Calu3 (cell line): ENCODE measurements at regions not wholly inside any gene's neighbourhood (a gene's known extent, or its start where the extent isn't known, plus 50 kb on each side); places are given as distances from the start of the nearest gene placed in this dataset.
"Not testable (repeated sequence)": the region's sequence is repeated elsewhere in the genome, so short reads cannot be mapped to it uniquely, and the experiment has no call there.

Experiments used
- BruUV-seq: library from RNA; stranded (reverse); fragments of 400-500 nt; replicated peaks from 2 replicates; lab custom pipeline; 2021; lab: Mats Ljungman, UMichigan
- CTCF ChIA-PET: fragments of 300-600 bp; sonication (Branson Sonifier 250); formaldehyde crosslinking; loops from one replicate; lab custom pipeline; 2022; ENCODE audit warnings: antibody characterized with exemption; lab: Charles Lee
- DNase-seq: peaks from one replicate; pipeline ENCODE4 v3.0.0; 2022
- H3K27ac Mint-ChIP-seq: one replicate; pipeline ENCODE4 v1.8.0; 2022; ENCODE audit warnings: mixed read lengths; ENCODE audit not compliant: unreplicated experiment
- H3K27me3 Mint-ChIP-seq: one replicate; pipeline ENCODE4 v1.8.0; 2022; ENCODE audit warnings: mixed read lengths; ENCODE audit not compliant: unreplicated experiment
- H3K36me3 Mint-ChIP-seq: one replicate; pipeline ENCODE4 v1.8.0; 2022; ENCODE audit warnings: mild to moderate bottlenecking, moderate library complexity, mixed read lengths; ENCODE audit not compliant: insufficient read depth, unreplicated experiment
- H3K4me1 Mint-ChIP-seq: one replicate; pipeline ENCODE4 v1.8.0; 2022; ENCODE audit warnings: mild to moderate bottlenecking, low read depth, mixed read lengths; ENCODE audit not compliant: unreplicated experiment
- H3K4me3 Mint-ChIP-seq: one replicate; pipeline ENCODE4 v1.8.0; 2022; ENCODE audit warnings: mild to moderate bottlenecking, low read depth, moderate library complexity, mixed read lengths; ENCODE audit not compliant: unreplicated experiment
- H3K9me3 Mint-ChIP-seq: one replicate; pipeline ENCODE4 v1.8.0; 2022; ENCODE audit warnings: low read depth, mixed read lengths; ENCODE audit not compliant: unreplicated experiment
- intact Hi-C: fragments of 100-400 bp; cut with micrococcal nuclease; formaldehyde crosslinking; loops from one replicate; pipeline ENCODE4 v1.10.0; 2022; ENCODE audit not compliant: unreplicated experiment
- TF ChIP-seq, protein P1 (sequence below): fragments of 200-600 bp; IDR thresholded peaks from one replicate; pipeline ENCODE4 v1.8.0; 2022; ENCODE audit warnings: antibody characterized with exemption; ENCODE audit not compliant: unreplicated experiment

DNA sequence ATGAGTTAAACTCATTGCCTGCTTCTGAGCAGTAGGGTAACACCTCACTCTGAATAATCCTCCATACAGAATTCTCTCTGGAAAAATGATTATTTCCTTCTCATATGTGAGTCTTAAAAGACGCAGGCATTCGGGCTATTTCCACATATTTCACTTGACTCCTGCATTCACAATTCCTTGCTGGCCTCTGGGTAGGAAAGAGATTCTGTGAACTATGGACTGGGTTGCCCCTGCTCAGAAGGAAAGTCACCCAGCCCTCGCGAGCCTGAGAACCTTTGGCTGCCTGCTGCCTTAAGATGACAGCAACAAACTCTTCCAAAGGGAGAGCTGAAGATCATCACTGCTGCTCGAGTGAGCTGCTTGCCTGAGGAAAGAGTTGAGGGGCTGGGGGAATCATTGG, 216.8 kb downstream of the BAMBI start:
- Mint-ChIP-seq H3K4me1 (peaks cover 17% of the 10 kb centered on the region), H3K36me3 (no peaks in the 10 kb centered on the region), H3K27me3 (no peaks in the 10 kb centered on the region), H3K4me3 (no peak overlapping the region), H3K27ac (no peak overlapping the region), H3K9me3 (no peaks in the 10 kb centered on the region)
- BruUV-seq, result no TSS peak
- intact Hi-C loops, result no loop called here
- DNase-seq, result no peak
- CTCF ChIA-PET, result no interaction called here
- TF ChIP-seq, protein P1, sequence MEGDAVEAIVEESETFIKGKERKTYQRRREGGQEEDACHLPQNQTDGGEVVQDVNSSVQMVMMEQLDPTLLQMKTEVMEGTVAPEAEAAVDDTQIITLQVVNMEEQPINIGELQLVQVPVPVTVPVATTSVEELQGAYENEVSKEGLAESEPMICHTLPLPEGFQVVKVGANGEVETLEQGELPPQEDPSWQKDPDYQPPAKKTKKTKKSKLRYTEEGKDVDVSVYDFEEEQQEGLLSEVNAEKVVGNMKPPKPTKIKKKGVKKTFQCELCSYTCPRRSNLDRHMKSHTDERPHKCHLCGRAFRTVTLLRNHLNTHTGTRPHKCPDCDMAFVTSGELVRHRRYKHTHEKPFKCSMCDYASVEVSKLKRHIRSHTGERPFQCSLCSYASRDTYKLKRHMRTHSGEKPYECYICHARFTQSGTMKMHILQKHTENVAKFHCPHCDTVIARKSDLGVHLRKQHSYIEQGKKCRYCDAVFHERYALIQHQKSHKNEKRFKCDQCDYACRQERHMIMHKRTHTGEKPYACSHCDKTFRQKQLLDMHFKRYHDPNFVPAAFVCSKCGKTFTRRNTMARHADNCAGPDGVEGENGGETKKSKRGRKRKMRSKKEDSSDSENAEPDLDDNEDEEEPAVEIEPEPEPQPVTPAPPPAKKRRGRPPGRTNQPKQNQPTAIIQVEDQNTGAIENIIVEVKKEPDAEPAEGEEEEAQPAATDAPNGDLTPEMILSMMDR, result no peak

DNA sequence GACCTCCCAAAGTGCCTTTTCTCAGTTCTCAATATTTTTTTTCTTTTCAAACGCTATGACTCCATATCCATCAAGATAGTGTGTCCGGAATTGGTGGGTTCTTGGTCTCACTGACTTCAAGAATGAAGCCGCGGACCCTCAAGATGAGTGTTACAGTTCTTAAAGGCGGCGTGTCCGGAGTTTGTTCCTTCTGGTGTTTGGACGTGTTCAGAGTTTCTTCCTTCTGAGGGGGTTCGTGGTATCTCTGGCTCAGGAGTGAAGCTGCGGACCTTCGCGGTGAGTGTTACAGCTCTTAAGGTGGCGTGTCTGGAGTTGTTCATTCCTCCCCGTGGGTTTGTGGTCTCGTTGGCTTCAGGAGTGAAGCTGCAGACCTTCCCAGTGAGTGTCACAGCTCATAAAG, 218.3 kb downstream of the BAMBI start:
- CTCF ChIA-PET, H3K36me3 Mint-ChIP-seq, H3K4me3 Mint-ChIP-seq, DNase-seq, intact Hi-C loops, H3K9me3 Mint-ChIP-seq, H3K27ac Mint-ChIP-seq, BruUV-seq, H3K27me3 Mint-ChIP-seq: not testable (repeated sequence)
- peaks cover 15% of the 10 kb centered on the region for H3K4me1 Mint-ChIP-seq

DNA sequence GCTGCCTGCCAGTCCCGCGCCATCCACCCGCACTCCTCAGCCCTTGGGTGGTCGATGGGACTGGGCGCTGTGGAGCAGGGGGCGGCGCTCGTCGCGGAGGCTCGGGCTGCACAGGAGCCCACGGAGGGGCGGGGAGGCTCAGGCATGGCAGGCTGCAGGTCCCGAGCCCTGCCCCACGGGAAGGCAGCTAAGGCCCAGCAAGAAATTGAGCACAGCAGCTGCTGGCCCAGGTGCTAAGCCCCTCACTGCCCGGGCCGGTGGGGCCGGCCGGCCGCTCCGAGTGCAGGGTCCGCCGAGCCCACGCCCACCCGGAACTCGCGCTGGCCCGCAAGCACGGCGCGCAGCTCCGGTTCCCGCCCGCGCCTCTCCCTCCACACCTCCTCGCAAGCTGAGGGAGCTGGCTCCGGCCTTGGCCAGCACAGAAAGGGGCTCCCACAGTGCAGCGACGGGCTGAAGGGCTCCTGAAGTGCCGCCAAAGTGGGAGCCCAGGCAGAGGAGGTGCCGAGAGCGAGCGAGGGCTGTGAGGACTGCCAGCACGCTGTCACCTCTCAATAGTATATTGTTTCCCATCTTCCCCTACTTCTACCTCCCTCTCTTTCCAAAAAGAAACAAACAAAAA, 219.6 kb downstream of the BAMBI start:
- DNase-seq, H3K4me3 Mint-ChIP-seq, H3K27ac Mint-ChIP-seq, H3K9me3 Mint-ChIP-seq, CTCF ChIA-PET, H3K36me3 Mint-ChIP-seq, H3K4me1 Mint-ChIP-seq, BruUV-seq, H3K27me3 Mint-ChIP-seq, intact Hi-C loops: not testable (repeated sequence)

DNA sequence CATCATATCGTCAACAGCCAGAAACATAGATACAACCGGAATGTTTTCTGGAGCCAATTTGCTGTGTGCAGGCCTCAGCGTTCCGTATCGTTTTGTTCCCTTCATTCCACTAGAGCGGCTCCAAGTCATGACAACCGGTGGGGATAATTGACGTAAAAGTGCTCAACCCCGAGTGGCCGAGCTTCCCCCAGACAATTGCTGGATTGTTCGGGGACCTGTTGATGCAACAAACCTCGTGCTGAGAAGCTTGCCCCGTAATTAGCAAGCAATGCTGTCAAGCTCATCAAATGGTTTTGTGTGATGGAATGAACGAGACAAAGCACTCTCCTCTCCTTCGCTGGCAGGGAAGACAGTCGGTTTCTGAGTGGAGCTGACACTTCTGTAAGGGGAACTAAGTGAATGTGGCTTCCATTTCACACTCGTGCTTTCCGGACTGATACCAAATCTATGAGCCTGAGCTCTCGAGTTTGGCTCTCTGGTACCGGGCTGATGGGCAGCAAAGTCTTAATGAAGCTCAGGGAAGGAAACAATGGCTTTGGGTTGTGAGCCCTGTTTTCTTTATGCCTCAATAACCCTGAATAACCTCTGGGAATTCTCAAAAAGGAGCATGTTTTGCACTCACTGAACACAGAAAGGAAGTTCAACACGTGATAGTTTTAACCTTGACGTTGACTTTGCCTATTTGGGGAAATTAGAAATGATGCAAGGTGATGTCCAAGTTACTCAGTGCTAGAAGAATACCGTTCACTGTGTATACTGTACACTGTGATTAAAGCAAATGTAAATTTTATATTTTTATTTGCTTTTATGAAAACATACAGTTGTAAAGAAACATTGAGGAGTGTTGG, 220.5 kb downstream of the BAMBI start:
- Mint-ChIP-seq H3K4me1 (peaks cover 3% of the 10 kb centered on the region), H3K36me3 (no peaks in the 10 kb centered on the region), H3K4me3 (no peak overlapping the region), H3K27me3 (no peaks in the 10 kb centered on the region), H3K27ac (no peak overlapping the region), H3K9me3 (no peaks in the 10 kb centered on the region)
- DNase-seq, result no peak
- TF ChIP-seq, protein P1, result no peak
- CTCF ChIA-PET, result no interaction called here
- no TSS peak for BruUV-seq
- intact Hi-C loops, result no loop called here

DNA sequence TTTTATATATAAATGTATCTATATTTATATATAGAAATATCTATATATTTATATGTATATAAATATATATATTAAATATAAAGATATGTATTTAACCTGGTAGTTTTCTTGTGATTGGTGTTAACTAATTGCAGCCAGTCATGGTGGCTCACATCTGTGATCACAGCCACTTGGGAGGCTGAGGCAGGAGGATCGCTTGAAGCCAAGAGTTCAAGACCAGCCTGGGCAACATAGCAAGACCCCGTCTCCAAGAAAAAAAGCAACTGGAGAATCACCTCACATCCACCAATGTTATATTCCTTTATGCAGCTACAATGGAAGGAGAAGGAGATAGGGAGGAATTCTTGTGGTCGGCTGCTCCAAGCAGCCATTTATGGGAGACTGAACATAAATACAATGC, 224.9 kb downstream of the BAMBI start:
- intact Hi-C loops, result no loop called here
- TF ChIP-seq, protein P1, result no peak
- Mint-ChIP-seq H3K4me1 (peaks cover 30% of the 10 kb centered on the region), H3K27me3 (no peaks in the 10 kb centered on the region), H3K27ac (no peak overlapping the region), H3K9me3 (no peaks in the 10 kb centered on the region), H3K36me3 (peaks cover 5% of the 10 kb centered on the region), H3K4me3 (no peak overlapping the region)
- BruUV-seq, result no TSS peak
- DNase-seq, result no peak
- CTCF ChIA-PET, result no interaction called here
